ENCODE measurements at regions not wholly inside any gene's neighbourhood (a gene's known extent, or its start where the extent isn't known, plus 50 kb on each side); places are given as distances from the start of the nearest gene placed in this dataset.

- no peak for DNase-seq
- intact Hi-C loops (cut with DNase I): loop anchor here (5.0 to 10.0 kb wide), 5 partner anchors 167 to 482 kb away; no protein-coding TSS in a partner anchor
- H3K27me3 ChIP-seq (ENCODE audit: control insufficient read depth, insufficient read depth): no peaks in the 10 kb centered on the region
- 77% methylated on average over 9 of the region's 9 CpGs for WGBS
- H3K27ac ChIP-seq (ENCODE audit: low read length): no peak overlapping the region
- H3K9me3 ChIP-seq (ENCODE audit: control insufficient read depth, low read length): no peaks in the 10 kb centered on the region
- no peak overlapping the region for H3K4me3 ChIP-seq (ENCODE audit: low read length)
- no peaks in the 10 kb centered on the region for H3K4me1 ChIP-seq (ENCODE audit: control insufficient read depth, insufficient read depth, low read length)
- no peak for ATAC-seq
Observed at GRCh38 chr6:138593909-138594757, 94.8 kb upstream of the NHSL1 start.

GRCh38 chr6:138594758-138595140 is 95.5 kb upstream of the NHSL1 start:
- DNase-seq: no peak
- no peak for ATAC-seq
- H3K9me3 ChIP-seq (ENCODE audit: control insufficient read depth, low read length): no peaks in the 10 kb centered on the region
- H3K27ac ChIP-seq (ENCODE audit: low read length): no peak overlapping the region
- WGBS: 89% methylated on average over 4 of the region's 4 CpGs
- intact Hi-C loops (cut with DNase I): loop anchor here (5.0 to 10.0 kb wide), 5 partner anchors 167 to 482 kb away; no protein-coding TSS in a partner anchor
- no peak overlapping the region for H3K4me3 ChIP-seq (ENCODE audit: low read length)
- no peaks in the 10 kb centered on the region for H3K27me3 ChIP-seq (ENCODE audit: control insufficient read depth, insufficient read depth)
- no peaks in the 10 kb centered on the region for H3K4me1 ChIP-seq (ENCODE audit: control insufficient read depth, insufficient read depth, low read length)

DNA sequence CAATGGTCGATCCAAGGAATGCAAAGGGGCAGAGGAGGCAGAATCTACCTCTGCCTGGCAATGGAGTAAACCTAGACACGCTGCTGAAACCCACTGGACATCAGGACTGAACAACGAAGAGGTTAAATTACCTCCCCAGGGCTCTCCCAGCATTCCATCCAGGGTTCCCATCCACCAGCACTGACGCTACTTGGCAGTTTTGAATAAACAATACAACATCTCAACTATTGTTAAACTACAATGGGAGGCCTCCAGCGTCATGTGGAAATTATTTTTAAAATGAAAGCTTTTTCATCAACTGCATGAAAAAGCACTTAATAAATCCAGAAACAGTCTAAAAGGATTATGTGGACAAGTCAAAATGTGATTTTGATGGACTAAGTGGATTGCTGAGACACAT is 96.8 kb upstream of the NHSL1 start:
- no peak overlapping the region for H3K4me3 ChIP-seq (ENCODE audit: low read length)
- intact Hi-C loops (cut with DNase I): loop anchor here in 1 of 4 donors (10.0 kb wide), 1 partner anchor 169 kb away; no protein-coding TSS in a partner anchor
- no peak for DNase-seq
- no peaks in the 10 kb centered on the region for H3K4me1 ChIP-seq (ENCODE audit: control insufficient read depth, insufficient read depth, low read length)
- H3K27ac ChIP-seq (ENCODE audit: low read length): no peak overlapping the region
- H3K27me3 ChIP-seq (ENCODE audit: control insufficient read depth, insufficient read depth): no peaks in the 10 kb centered on the region
- ATAC-seq: no peak
- no peaks in the 10 kb centered on the region for H3K9me3 ChIP-seq (ENCODE audit: control insufficient read depth, low read length)
- 61% methylated on average over 5 of the region's 5 CpGs for WGBS

DNA sequence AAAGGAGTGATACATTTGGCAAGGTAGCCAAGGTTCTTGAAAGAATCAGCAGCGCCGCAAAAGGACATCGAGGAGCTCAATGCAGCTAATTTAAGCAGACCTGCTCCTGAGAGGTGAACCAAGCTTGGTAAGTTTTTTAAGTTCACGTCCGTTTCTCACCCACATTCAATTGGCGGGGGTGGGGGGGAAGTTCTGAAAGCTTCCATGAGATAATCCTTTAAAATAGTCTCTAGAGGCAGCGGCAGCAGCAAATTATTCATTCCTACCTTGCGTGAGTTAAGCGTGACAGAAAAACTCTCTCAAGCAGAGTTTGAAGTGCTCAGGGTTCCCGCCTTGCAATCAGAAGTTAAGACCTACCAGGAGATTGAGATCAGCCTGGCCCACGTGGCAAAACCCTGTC is 97.3 kb upstream of the NHSL1 start:
- Histone ChIP-seq H3K4me3 (ENCODE audit: low read length) (no peak overlapping the region), H3K9me3 (ENCODE audit: control insufficient read depth, low read length) (no peaks in the 10 kb centered on the region), H3K27me3 (ENCODE audit: control insufficient read depth, insufficient read depth) (no peaks in the 10 kb centered on the region), H3K4me1 (ENCODE audit: control insufficient read depth, insufficient read depth, low read length) (no peaks in the 10 kb centered on the region), H3K27ac (ENCODE audit: low read length) (no peak overlapping the region)
- DNase-seq (no peak), ATAC-seq (no peak)
- intact Hi-C loops (cut with DNase I): loop anchor here in 1 of 4 donors (10.0 kb wide), 1 partner anchor 168 kb away; no protein-coding TSS in a partner anchor
- WGBS: 63% methylated on average over 11 of the region's 11 CpGs

- 93% methylated on average over 7 of the region's 7 CpGs for WGBS
- Histone ChIP-seq H3K27me3 (ENCODE audit: control insufficient read depth, insufficient read depth) (no peaks in the 10 kb centered on the region), H3K27ac (ENCODE audit: low read length) (no peak overlapping the region), H3K9me3 (ENCODE audit: control insufficient read depth, low read length) (no peaks in the 10 kb centered on the region), H3K4me3 (ENCODE audit: low read length) (no peak overlapping the region), H3K4me1 (ENCODE audit: control insufficient read depth, insufficient read depth, low read length) (no peaks in the 10 kb centered on the region)
- intact Hi-C loops (cut with DNase I): loop anchor here in 1 of 4 donors (10.0 kb wide), 1 partner anchor 167 kb away; no protein-coding TSS in a partner anchor
- DNase-seq (no peak), ATAC-seq (no peak)
Observed at GRCh38 chr6:138597336-138597735, 98.0 kb upstream of the NHSL1 start.

DNA sequence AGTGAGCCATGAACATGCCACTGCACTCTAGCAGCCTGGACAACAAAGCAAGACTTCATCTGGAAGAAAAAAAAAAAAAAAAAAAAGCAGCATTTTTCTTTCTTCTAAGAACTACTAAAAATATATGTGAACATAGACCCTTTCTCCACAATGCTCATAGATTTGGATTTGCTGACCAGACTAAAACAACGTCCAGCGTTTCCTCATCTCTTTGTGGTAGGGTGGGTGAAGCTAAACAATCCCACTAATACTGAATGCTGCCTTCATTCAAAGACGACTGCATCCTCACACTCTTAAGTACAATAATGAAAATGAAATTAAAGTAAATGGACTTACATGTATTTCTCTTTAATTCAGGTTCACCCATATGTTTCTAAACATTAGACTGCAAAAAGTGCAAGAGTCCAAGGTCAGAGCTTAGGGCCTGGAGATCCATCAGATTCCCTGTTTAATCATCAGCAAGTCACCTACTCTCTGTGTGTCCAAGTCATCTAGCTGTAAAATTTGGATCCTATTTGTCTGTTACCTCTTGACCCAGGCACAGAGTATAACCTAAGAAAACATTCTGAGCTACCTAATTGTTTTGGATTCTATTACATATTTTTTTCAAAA is 99.4 kb upstream of the NHSL1 start:
- Histone ChIP-seq H3K9me3 (ENCODE audit: control insufficient read depth, low read length) (no peaks in the 10 kb centered on the region), H3K4me1 (ENCODE audit: control insufficient read depth, insufficient read depth, low read length) (no peaks in the 10 kb centered on the region), H3K27ac (ENCODE audit: low read length) (no peak overlapping the region), H3K27me3 (ENCODE audit: control insufficient read depth, insufficient read depth) (no peaks in the 10 kb centered on the region), H3K4me3 (ENCODE audit: low read length) (no peak overlapping the region)
- intact Hi-C loops (cut with DNase I): loop anchor here in 1 of 4 donors (10.0 kb wide), 1 partner anchor 166 kb away; no protein-coding TSS in a partner anchor
- no peak for ATAC-seq
- no peak for DNase-seq
- WGBS: 94% methylated on average over 3 of the region's 3 CpGs

- Histone ChIP-seq H3K4me3 (ENCODE audit: low read length) (no peak overlapping the region), H3K27ac (ENCODE audit: low read length) (no peak overlapping the region), H3K4me1 (ENCODE audit: control insufficient read depth, insufficient read depth, low read length) (no peaks in the 10 kb centered on the region), H3K9me3 (ENCODE audit: control insufficient read depth, low read length) (no peaks in the 10 kb centered on the region), H3K27me3 (ENCODE audit: control insufficient read depth, insufficient read depth) (no peaks in the 10 kb centered on the region)
- ATAC-seq (no peak), DNase-seq (no peak)
- intact Hi-C loops (cut with DNase I): no loop called here
Observed at GRCh38 chr6:138600261-138600660, 101.0 kb upstream of the NHSL1 start.

DNA sequence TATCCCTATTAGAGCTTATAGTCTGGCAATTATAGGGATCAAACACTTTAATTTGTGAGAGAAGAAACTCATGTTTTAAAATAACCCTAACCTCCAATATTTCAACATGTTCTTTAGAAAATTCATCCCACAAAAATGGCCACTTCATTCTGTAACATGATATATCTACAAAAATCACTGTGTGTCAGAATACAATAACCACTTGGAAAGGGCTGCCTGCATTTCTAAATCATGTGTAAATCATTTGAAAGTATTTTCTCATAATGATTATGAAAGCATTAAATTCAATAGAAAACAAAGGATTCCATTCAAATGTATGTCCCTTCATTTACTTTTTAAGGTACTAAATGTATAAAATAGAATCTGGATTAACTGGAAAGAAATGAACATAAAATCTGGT is 101.4 kb upstream of the NHSL1 start:
- H3K4me1 ChIP-seq (ENCODE audit: control insufficient read depth, insufficient read depth, low read length): no peaks in the 10 kb centered on the region
- no peak overlapping the region for H3K4me3 ChIP-seq (ENCODE audit: low read length)
- H3K9me3 ChIP-seq (ENCODE audit: control insufficient read depth, low read length): no peaks in the 10 kb centered on the region
- H3K27ac ChIP-seq (ENCODE audit: low read length): no peak overlapping the region
- ATAC-seq (no peak), DNase-seq (no peak)
- H3K27me3 ChIP-seq (ENCODE audit: control insufficient read depth, insufficient read depth): no peaks in the 10 kb centered on the region
- intact Hi-C loops (cut with DNase I): no loop called here

DNA sequence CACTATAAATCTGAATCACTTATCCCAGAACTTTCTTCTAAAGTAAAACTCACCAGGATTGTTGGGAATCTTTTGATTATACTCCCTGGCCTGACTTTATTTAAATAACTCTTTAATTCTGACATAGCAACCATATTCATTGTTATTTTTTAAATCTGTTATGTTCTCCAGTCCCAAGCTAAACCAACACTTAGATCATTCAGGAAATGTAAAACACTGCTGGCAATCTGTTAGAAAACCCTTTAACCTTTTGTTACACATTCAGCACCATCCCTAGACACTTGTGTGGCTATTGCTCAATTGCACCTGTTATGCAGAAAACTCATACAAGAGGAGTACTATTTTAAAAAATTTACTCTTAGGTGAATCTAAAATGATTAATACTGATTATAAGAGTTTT is 101.8 kb upstream of the NHSL1 start:
- intact Hi-C loops (cut with DNase I): no loop called here
- no peaks in the 10 kb centered on the region for H3K27me3 ChIP-seq (ENCODE audit: control insufficient read depth, insufficient read depth)
- ATAC-seq: no peak
- H3K4me3 ChIP-seq (ENCODE audit: low read length): no peak overlapping the region
- H3K27ac ChIP-seq (ENCODE audit: low read length): no peak overlapping the region
- H3K9me3 ChIP-seq (ENCODE audit: control insufficient read depth, low read length): no peaks in the 10 kb centered on the region
- no peaks in the 10 kb centered on the region for H3K4me1 ChIP-seq (ENCODE audit: control insufficient read depth, insufficient read depth, low read length)
- no peak for DNase-seq

DNA sequence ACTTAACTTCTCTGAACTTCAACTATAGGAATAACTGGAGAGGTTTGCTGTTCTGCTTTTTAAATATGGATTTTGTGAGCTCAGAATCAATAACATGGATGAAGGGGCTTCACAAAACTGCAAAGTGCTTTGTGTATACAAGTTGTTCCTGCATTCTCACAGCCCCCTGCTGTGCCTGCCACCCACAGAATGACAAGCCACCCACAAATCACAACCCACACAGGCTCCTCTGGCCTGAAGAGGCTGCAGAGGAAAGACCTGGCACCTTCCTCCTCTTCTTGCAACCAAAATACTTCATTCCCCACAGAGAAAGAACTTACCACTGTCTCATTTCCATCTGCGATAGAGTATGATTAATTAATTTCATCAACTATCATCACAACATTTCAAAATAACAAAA is 106.7 kb upstream of the NHSL1 start:
- WGBS: 90% methylated on average over 1 of the region's 1 CpG
- no peak overlapping the region for H3K27ac ChIP-seq (ENCODE audit: low read length)
- no peaks in the 10 kb centered on the region for H3K27me3 ChIP-seq (ENCODE audit: control insufficient read depth, insufficient read depth)
- DNase-seq (no peak), ATAC-seq (no peak)
- H3K4me3 ChIP-seq (ENCODE audit: low read length): no peak overlapping the region
- intact Hi-C loops (cut with DNase I): no loop called here
- no peaks in the 10 kb centered on the region for H3K9me3 ChIP-seq (ENCODE audit: control insufficient read depth, low read length)
- no peaks in the 10 kb centered on the region for H3K4me1 ChIP-seq (ENCODE audit: control insufficient read depth, insufficient read depth, low read length)

Measured in right cardiac atrium (tissue), 5 donors.